Left lung (tissue), 4 donors: ENCODE measurements at regions not wholly inside any gene's neighbourhood (a gene's known extent, or its start where the extent isn't known, plus 50 kb on each side); places are given as distances from the start of the nearest gene placed in this dataset.

Experiments used
- ATAC-seq: fragments of 200-7000 bp; cut with Tn5 transposase; one replicate; pipeline ENCODE4 v1.9.1; 2020; ENCODE audit warnings: moderate library complexity
- DNase-seq, 4 donors: peaks; one replicate each; pipeline ENCODE4 v3.0.0-alpha.2; 2013 to 2020
- H3K27ac ChIP-seq, 2 donors: fragments of 200-600 bp; sonication (generic) in 1 of 2; one replicate each; pipeline versions ENCODE4 v1.5.0 to v1.8.0; 2020 to 2021
- H3K27me3 ChIP-seq, 2 donors: fragments of 200-600 bp; sonication (generic) in 1 of 2; one replicate each; pipeline versions ENCODE4 v1.5.0 to v1.8.0; 2020 to 2021
- H3K36me3 ChIP-seq, 2 donors: fragments of 200-600 bp; sonication (generic) in 1 of 2; one replicate each; pipeline versions ENCODE4 v1.5.0 to v1.8.0; 2020 to 2021
- H3K4me1 ChIP-seq, 2 donors: fragments of 200-600 bp; one replicate each; pipeline ENCODE4 v1.8.0; 2021
- H3K4me3 ChIP-seq, 2 donors: fragments of 200-600 bp; sonication (generic) in 1 of 2; one replicate each; pipeline versions ENCODE4 v1.5.0 to v1.8.0; 2020 to 2021; ENCODE audit warnings: mild to moderate bottlenecking in 1 of 2
- H3K9me3 ChIP-seq, 2 donors: fragments of 200-600 bp; sonication (generic) in 1 of 2; one replicate each; pipeline versions ENCODE4 v1.5.0 to v1.8.0; 2020 to 2021
- intact Hi-C, 2 donors: fragments of 100-400 bp; cut with DNase I; formaldehyde crosslinking; loops; one replicate each; pipeline versions ENCODE4 v1.11.2 to v1.14.2; 2022
- TF ChIP-seq, protein P1 (sequence below), 2 donors: fragments of 200-600 bp; sonication (generic) in 1 of 2; IDR thresholded peaks; one replicate each; pipeline versions ENCODE4 v1.5.0 to v1.8.0; 2021; ENCODE audit warnings: antibody characterized with exemption in 2 of 2
- donor health status: DM: no; HTN: yes; CAD: no.
- donor health status: DM: no; HTN: no; CAD: no.

DNA sequence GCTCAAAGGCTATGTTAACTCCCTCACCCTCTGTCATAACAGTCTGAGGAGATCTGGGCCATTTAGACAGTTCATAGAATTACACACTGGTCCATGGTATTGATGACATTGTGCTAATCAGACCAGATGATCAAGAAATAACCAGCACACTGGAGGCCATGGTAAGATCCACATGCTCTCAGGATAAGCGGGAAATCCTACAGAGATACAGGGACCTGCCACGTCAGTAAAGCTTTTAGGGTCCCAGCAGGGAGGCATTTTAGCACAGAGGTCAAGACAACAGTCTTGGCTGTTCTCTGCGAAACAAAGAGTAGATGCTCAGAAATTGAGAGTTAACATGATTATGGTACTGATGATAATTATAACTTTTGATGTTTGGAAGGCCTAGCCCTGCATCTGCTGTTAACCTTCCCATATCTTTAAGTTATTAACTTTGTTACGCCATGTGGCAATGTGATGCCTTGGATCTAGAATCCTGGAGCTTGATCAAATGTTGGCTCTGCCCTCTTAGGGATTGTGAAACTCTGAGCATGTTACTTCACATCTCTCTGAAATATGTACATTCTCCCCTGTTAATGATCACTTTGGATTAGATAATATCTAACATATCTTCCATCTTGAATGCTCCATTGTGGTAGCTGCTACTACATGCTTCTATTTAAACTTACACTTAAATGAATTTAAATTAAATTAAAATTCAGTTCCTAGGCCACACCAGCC, 172.0 kb upstream of the SOX9 start:
- no peaks in the 10 kb centered on the region for H3K27me3 ChIP-seq
- H3K27ac ChIP-seq: no peak overlapping the region
- TF ChIP-seq, protein P1, sequence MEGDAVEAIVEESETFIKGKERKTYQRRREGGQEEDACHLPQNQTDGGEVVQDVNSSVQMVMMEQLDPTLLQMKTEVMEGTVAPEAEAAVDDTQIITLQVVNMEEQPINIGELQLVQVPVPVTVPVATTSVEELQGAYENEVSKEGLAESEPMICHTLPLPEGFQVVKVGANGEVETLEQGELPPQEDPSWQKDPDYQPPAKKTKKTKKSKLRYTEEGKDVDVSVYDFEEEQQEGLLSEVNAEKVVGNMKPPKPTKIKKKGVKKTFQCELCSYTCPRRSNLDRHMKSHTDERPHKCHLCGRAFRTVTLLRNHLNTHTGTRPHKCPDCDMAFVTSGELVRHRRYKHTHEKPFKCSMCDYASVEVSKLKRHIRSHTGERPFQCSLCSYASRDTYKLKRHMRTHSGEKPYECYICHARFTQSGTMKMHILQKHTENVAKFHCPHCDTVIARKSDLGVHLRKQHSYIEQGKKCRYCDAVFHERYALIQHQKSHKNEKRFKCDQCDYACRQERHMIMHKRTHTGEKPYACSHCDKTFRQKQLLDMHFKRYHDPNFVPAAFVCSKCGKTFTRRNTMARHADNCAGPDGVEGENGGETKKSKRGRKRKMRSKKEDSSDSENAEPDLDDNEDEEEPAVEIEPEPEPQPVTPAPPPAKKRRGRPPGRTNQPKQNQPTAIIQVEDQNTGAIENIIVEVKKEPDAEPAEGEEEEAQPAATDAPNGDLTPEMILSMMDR (IDR thresholded peaks at IDR 0.05): no peak
- no peaks in the 10 kb centered on the region for H3K36me3 ChIP-seq
- ATAC-seq (no peak), DNase-seq (no peak)
- peaks cover 0 to 2% of the 10 kb centered on the region in 2 donors for H3K9me3 ChIP-seq
- H3K4me3 ChIP-seq: no peak overlapping the region
- H3K4me1 ChIP-seq: no peaks in the 10 kb centered on the region
- intact Hi-C loops: no loop called here

DNA sequence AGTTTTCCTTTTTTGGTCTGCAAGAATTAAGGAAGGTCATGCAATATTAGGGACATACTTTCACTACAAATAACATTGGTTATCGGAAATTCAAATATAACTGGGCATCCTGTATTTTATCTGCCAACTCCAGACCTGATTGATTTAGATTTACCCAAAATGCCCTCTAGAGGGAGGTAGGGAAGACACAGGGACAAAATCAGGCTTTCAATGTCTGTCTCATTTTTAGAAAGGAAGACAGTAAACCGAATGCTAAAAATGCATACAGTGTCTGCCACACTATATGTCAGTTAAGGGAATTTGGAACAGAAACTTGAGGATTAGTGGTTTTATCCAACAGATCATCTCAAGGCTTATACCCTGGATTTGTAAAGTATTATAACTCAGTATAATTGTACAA, 161.7 kb upstream of the SOX9 start:
- Histone ChIP-seq H3K36me3 (no peaks in the 10 kb centered on the region), H3K9me3 (no peaks in the 10 kb centered on the region), H3K4me3 (no peak overlapping the region), H3K4me1 (no peaks in the 10 kb centered on the region), H3K27me3 (no peaks in the 10 kb centered on the region), H3K27ac (no peak overlapping the region)
- ATAC-seq: no peak
- no peak for DNase-seq
- intact Hi-C loops: no loop called here
- TF ChIP-seq, protein P1 (IDR thresholded peaks at IDR 0.05): peak in 1 of 2 donors; percentile 19

DNA sequence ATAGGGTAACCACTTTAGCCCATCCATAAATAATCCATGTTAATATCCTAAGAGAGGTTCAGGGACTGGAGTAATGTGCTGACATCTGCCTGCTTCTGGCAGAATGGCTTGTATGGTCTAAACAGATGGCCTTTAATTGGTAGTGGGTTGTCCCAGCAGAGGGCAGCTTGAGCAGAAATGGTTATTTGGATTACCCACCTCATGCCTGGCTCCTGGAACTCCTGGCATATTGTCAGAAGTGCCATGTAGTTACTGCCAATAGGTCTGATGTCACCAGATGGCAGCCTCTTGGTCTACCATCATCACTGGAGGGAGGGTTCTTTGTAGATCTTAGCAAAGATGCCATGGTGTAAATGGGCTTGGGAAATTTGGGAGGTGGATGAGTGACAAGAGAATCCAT, 157.5 kb upstream of the SOX9 start:
- TF ChIP-seq, protein P1 (IDR thresholded peaks at IDR 0.05): no peak
- Histone ChIP-seq H3K4me1 (no peaks in the 10 kb centered on the region), H3K27me3 (no peaks in the 10 kb centered on the region), H3K9me3 (no peaks in the 10 kb centered on the region), H3K4me3 (no peak overlapping the region), H3K27ac (no peak overlapping the region), H3K36me3 (no peaks in the 10 kb centered on the region)
- no peak for DNase-seq
- intact Hi-C loops: no loop called here
- no peak for ATAC-seq

DNA sequence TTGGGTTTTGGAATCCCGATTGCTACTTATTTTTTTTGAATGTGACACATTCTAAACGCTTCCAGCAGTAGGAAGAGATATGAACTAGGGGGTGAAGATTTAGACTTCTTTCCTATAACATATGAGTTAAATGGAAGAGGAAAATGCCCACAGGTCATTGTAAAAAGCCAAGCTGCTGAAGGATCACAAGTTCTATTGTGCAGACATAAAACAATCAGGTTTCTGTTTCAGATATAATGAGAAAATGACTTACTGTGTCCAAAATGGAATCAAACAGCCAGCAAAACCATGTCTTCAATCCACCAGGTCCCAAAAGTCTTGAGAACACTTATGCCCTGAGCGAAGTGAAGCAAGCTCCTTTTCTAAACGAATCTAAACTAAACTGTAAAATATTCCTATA, 157.0 kb upstream of the SOX9 start:
- Histone ChIP-seq H3K4me1 (no peaks in the 10 kb centered on the region), H3K27ac (no peak overlapping the region), H3K27me3 (no peaks in the 10 kb centered on the region), H3K36me3 (no peaks in the 10 kb centered on the region), H3K9me3 (no peaks in the 10 kb centered on the region), H3K4me3 (no peak overlapping the region)
- DNase-seq (no peak), ATAC-seq (no peak)
- TF ChIP-seq, protein P1 (IDR thresholded peaks at IDR 0.05): no peak
- intact Hi-C loops: no loop called here

DNA sequence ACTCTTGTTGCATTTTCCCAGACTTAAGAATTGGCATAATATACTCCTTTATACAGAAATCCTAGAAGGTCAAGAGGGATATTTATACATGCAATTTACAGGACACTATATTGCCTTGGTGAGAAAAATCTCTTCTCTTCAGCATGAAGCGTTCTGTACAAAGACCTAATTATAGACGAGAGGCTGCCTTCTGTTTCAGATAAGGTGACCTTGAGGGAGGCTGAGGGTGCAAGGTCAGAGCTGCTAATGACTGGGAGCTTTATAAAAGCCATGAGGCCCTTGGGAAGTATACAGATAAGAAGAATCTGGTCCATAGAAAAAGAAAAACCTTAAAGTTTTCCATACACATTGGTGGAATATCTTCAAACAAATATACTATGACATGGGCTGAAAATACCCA, 156.3 kb upstream of the SOX9 start:
- intact Hi-C loops: no loop called here
- Histone ChIP-seq H3K27ac (no peak overlapping the region), H3K9me3 (no peaks in the 10 kb centered on the region), H3K27me3 (no peaks in the 10 kb centered on the region), H3K36me3 (no peaks in the 10 kb centered on the region), H3K4me3 (no peak overlapping the region), H3K4me1 (no peaks in the 10 kb centered on the region)
- no peak for ATAC-seq
- no peak for DNase-seq
- TF ChIP-seq, protein P1 (IDR thresholded peaks at IDR 0.05): no peak
